WTC11 (cell line): ENCODE measurements at regions not wholly inside any gene's neighbourhood (a gene's known extent, or its start where the extent isn't known, plus 50 kb on each side); places are given as distances from the start of the nearest gene placed in this dataset.

Source experiments
- ATAC-seq: fragments of 200-7000 bp; cut with Tn5 transposase; 2 replicates; pipeline ENCODE4 v1.10.0; 2021; ENCODE audit warnings: mild to moderate bottlenecking, moderate library complexity
- CTCF ChIA-PET: fragments of 300-600 bp; sonication (Branson Sonifier 250); formaldehyde crosslinking; loops from one replicate; lab custom pipeline; 2021; ENCODE audit warnings: antibody characterized with exemption; lab: Charles Lee
- POLR2A ChIA-PET: fragments of 350-600 bp; sonication (Branson Sonifier 250); formaldehyde crosslinking; loops from one replicate; lab custom pipeline; 2021; ENCODE audit warnings: antibody characterized with exemption; lab: Charles Lee
- DNase-seq: peaks from one replicate; pipeline ENCODE4 v3.0.0; 2021; ENCODE audit warnings: low spot score
- H3K27ac Mint-ChIP-seq: 2 replicates; pipeline ENCODE4 v1.8.0; 2021; ENCODE audit warnings: mixed read lengths
- H3K27me3 Mint-ChIP-seq: 2 replicates; pipeline ENCODE4 v1.8.0; 2021; ENCODE audit warnings: low read depth, mild to moderate bottlenecking, moderate library complexity, mixed read lengths
- H3K36me3 Mint-ChIP-seq: 2 replicates; pipeline ENCODE4 v1.8.0; 2021; ENCODE audit warnings: mixed read lengths
- H3K4me1 Mint-ChIP-seq: 2 replicates; pipeline ENCODE4 v1.8.0; 2022; ENCODE audit warnings: mixed read lengths
- H3K4me3 Mint-ChIP-seq: 2 replicates; pipeline ENCODE4 v1.8.0; 2021; ENCODE audit warnings: mild to moderate bottlenecking, moderate library complexity, mixed read lengths
- H3K9me3 Mint-ChIP-seq: 2 replicates; pipeline ENCODE4 v1.8.0; 2021; ENCODE audit warnings: mixed read lengths
- AFF4 ChIP-seq: sonication (generic); formaldehyde crosslinking; IDR thresholded peaks from 2 replicates; pipeline ENCODE4 v1.8.1; 2023; ENCODE audit warnings: mild to moderate bottlenecking, missing genetic modification reagents, borderline replicate concordance
- ATF1 ChIP-seq: sonication (generic); formaldehyde crosslinking; IDR thresholded peaks from 2 replicates; pipeline ENCODE4 v1.8.1; 2023; ENCODE audit warnings: mild to moderate bottlenecking, moderate library complexity, missing genetic modification reagents
- ATF3 ChIP-seq: sonication (generic); formaldehyde crosslinking; conservative IDR thresholded peaks from 2 replicates; pipeline ENCODE4 v1.8.1; 2022; ENCODE audit warnings: mild to moderate bottlenecking, missing genetic modification reagents
- ATF6 ChIP-seq: sonication (generic); formaldehyde crosslinking; IDR thresholded peaks from 2 replicates; pipeline ENCODE4 v1.8.1; 2023; ENCODE audit warnings: mild to moderate bottlenecking, missing genetic modification reagents
- CDX4 ChIP-seq: fragments of 250-450 bp; sonication (Bioruptor Pico); IDR thresholded peaks from 2 replicates; pipeline ENCODE4 v1.9.0; 2021; ENCODE audit warnings: moderate library complexity, mild to moderate bottlenecking, inconsistent platforms, borderline replicate concordance
- CREB1 ChIP-seq: sonication (generic); formaldehyde crosslinking; IDR thresholded peaks from 2 replicates; pipeline ENCODE4 v1.8.0; 2023; ENCODE audit warnings: mild to moderate bottlenecking, missing genetic modification reagents
- CREM ChIP-seq: sonication (generic); formaldehyde crosslinking; IDR thresholded peaks from 2 replicates; pipeline ENCODE4 v1.8.1; 2022; ENCODE audit warnings: mild to moderate bottlenecking, missing genetic modification reagents, moderate library complexity
- E2F4 ChIP-seq: sonication (generic); formaldehyde crosslinking; IDR thresholded peaks from 2 replicates; pipeline ENCODE4 v1.8.1; 2022; ENCODE audit warnings: low read depth, mild to moderate bottlenecking, moderate library complexity, missing genetic modification reagents, borderline replicate concordance
- E2F5 ChIP-seq: sonication (generic); formaldehyde crosslinking; IDR thresholded peaks from 2 replicates; pipeline ENCODE4 v1.8.1; 2022; ENCODE audit warnings: mild to moderate bottlenecking, moderate library complexity, missing genetic modification reagents
- ELF4 ChIP-seq: sonication (generic); formaldehyde crosslinking; IDR thresholded peaks from 2 replicates; pipeline ENCODE4 v1.8.1; 2022; ENCODE audit warnings: low read depth, mild to moderate bottlenecking, moderate library complexity, missing genetic modification reagents
- FOXJ3 ChIP-seq: sonication (generic); formaldehyde crosslinking; IDR thresholded peaks from 2 replicates; pipeline ENCODE4 v1.9.0; 2021; ENCODE audit warnings: missing genetic modification reagents, mild to moderate bottlenecking, borderline replicate concordance
- IRF2 ChIP-seq: sonication (generic); formaldehyde crosslinking; IDR thresholded peaks from 2 replicates; pipeline ENCODE4 v1.8.0; 2022; ENCODE audit warnings: low read depth, missing genetic modification reagents, borderline replicate concordance
- NR1H2 ChIP-seq: sonication (generic); formaldehyde crosslinking; IDR thresholded peaks from 2 replicates; pipeline ENCODE4 v1.9.0; 2021; ENCODE audit warnings: mild to moderate bottlenecking, moderate library complexity, missing genetic modification reagents
- NR3C1 ChIP-seq: sonication (generic); formaldehyde crosslinking; conservative IDR thresholded peaks from 2 replicates; pipeline ENCODE4 v1.8.1; 2023; ENCODE audit warnings: low read depth, mild to moderate bottlenecking, missing genetic modification reagents
- RORB ChIP-seq: fragments of 250-450 bp; sonication (Bioruptor Pico); IDR thresholded peaks from 2 replicates; pipeline ENCODE4 v1.9.0; 2021; ENCODE audit warnings: mild to moderate bottlenecking
- USF1 ChIP-seq: sonication (generic); formaldehyde crosslinking; IDR thresholded peaks from 2 replicates; pipeline ENCODE4 v1.8.0; 2022; ENCODE audit warnings: mild to moderate bottlenecking, missing genetic modification reagents
- ZNF317 ChIP-seq: sonication (generic); formaldehyde crosslinking; IDR thresholded peaks from 2 replicates; pipeline ENCODE4 v1.8.1; 2023; ENCODE audit warnings: low read depth, mild to moderate bottlenecking, moderate library complexity, missing genetic modification reagents, borderline replicate concordance
- ZNF423 ChIP-seq: fragments of 250-450 bp; sonication (Bioruptor Pico); IDR thresholded peaks from 2 replicates; pipeline ENCODE4 v2.1.2; 2022; ENCODE audit warnings: mild to moderate bottlenecking, moderate library complexity
- ZNF671 ChIP-seq: fragments of 250-450 bp; sonication (Bioruptor Pico); IDR thresholded peaks from 2 replicates; pipeline ENCODE4 v1.8.0; 2021; ENCODE audit warnings: mild to moderate bottlenecking

GRCh38 chr4:129232589-129233337 is 136.8 kb downstream of the C4orf33 start:
- no peaks in the 10 kb centered on the region for H3K27me3 Mint-ChIP-seq
- no peak for ATAC-seq
- POLR2A ChIA-PET, result no interaction called here
- DNase-seq, result no peak
- peaks cover 3% of the 10 kb centered on the region; the same call in 1 of the 2 replicates for H3K9me3 Mint-ChIP-seq
- H3K27ac Mint-ChIP-seq, result no peak overlapping the region
- H3K4me3 Mint-ChIP-seq, result no peak overlapping the region
- H3K36me3 Mint-ChIP-seq, result no peaks in the 10 kb centered on the region
- no peaks in the 10 kb centered on the region for H3K4me1 Mint-ChIP-seq
- TF ChIP-seq NR3C1 (no peak), AFF4 (CRISPR knock-in tag) (no peak), ELF4 (CRISPR knock-in tag) (no peak), ATF6 (no peak), ZNF671 (no peak), ZNF317 (CRISPR knock-in tag) (no peak), FOXJ3 (CRISPR knock-in tag) (no peak), CDX4 (no peak), RORB (CRISPR knock-in tag) (no peak), E2F4 (CRISPR knock-in tag) (no peak), USF1 (CRISPR knock-in tag) (no peak), CREM (CRISPR knock-in tag) (no peak), ATF3 (CRISPR knock-in tag) (no peak), NR1H2 (no peak), ZNF423 (CRISPR knock-in tag) (no peak), E2F5 (CRISPR knock-in tag) (no peak), CREB1 (no peak), IRF2 (no peak), ATF1 (CRISPR knock-in tag) (no peak)
- TF ChIP-seq, all 79 proteins: peak for 0
- CTCF ChIA-PET, result no interaction called here
